ENCODE measurements at regions not wholly inside any gene's neighbourhood (a gene's known extent, or its start where the extent isn't known, plus 50 kb on each side); places are given as distances from the start of the nearest gene placed in this dataset.

DNA sequence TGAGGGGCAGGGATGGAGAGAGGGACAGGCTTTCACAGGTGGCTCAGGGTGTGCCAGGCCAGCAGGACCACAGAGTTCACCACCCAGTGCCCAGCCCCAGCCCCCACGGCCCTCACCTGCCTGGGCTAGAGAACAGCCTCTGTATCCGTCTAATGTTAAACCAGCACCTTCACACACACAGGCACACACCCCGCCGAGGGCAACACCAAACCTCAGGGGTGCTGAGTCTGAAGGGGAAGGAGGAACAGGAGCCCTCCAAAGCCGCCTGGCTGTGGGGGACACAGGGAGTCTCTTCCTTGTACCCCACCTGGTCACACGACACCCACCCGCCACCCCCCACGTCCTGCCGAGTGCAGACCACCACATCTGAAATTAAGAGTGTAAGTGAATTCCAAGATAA, 205.8 kb upstream of the SALL3 start:
- TF ChIP-seq CTCF (IDR thresholded peaks at IDR 0.05) (no peak), POLR2AphosphoS5 (IDR thresholded peaks at IDR 0.05) (no peak)
